Osteocyte (in vitro differentiated cells): ENCODE measurements at regions not wholly inside any gene's neighbourhood (a gene's known extent, or its start where the extent isn't known, plus 50 kb on each side); places are given as distances from the start of the nearest gene placed in this dataset.

Source experiments
- DNase-seq: peaks from one replicate; pipeline ENCODE4 v3.0.0; 2021; ENCODE audit warnings: mixed read lengths; ENCODE audit not compliant: unreplicated experiment; ENCODE audit errors: extremely low spot score
- H3K27ac Mint-ChIP-seq: one replicate; pipeline ENCODE4 v1.8.0; 2021; ENCODE audit warnings: mild to moderate bottlenecking, mixed read lengths; ENCODE audit not compliant: unreplicated experiment
- H3K27me3 Mint-ChIP-seq: one replicate; pipeline ENCODE4 v1.8.0; 2021; ENCODE audit warnings: mixed read lengths; ENCODE audit not compliant: unreplicated experiment
- H3K36me3 Mint-ChIP-seq: one replicate; pipeline ENCODE4 v1.8.0; 2021; ENCODE audit warnings: mixed read lengths; ENCODE audit not compliant: unreplicated experiment
- H3K4me1 Mint-ChIP-seq: one replicate; pipeline ENCODE4 v1.8.0; 2021; ENCODE audit warnings: mixed read lengths; ENCODE audit not compliant: unreplicated experiment
- H3K4me3 Mint-ChIP-seq: one replicate; pipeline ENCODE4 v1.8.0; 2021; ENCODE audit warnings: mild to moderate bottlenecking, moderate library complexity, mixed read lengths; ENCODE audit not compliant: unreplicated experiment
- H3K9me3 Mint-ChIP-seq: one replicate; pipeline ENCODE4 v1.8.0; 2021; ENCODE audit warnings: mixed read lengths; ENCODE audit not compliant: unreplicated experiment
- TF ChIP-seq, protein P1 (sequence below): fragments of 200-600 bp; sonication (generic); IDR thresholded peaks from 2 replicates; pipeline ENCODE4 v1.5.0; 2021; ENCODE audit warnings: antibody characterized with exemption, mild to moderate bottlenecking, moderate library complexity

DNA sequence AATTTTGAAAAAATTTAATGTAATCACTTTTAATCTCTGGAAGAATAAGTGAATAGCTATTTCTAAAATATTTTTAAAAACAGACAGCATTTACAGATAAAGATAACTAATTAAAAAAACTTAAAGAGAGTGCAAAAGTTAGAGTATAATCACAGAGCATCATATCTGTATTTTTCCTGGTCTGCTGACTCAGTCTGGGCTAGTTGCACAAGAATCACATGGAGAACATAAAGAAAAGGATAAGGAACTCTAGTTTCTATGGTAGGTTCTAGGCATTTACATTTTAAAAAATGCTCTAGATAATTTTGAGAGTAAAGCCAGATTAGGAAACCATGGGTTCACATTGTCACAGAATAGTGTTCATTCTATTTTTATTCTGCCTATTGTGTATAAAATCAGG is 347.4 kb downstream of the PSAT1 start:
- H3K36me3 Mint-ChIP-seq = peaks cover 1% of the 10 kb centered on the region
- peaks cover 6% of the 10 kb centered on the region for H3K4me1 Mint-ChIP-seq
- H3K27me3 Mint-ChIP-seq = no peaks in the 10 kb centered on the region
- DNase-seq = no peak
- TF ChIP-seq, protein P1, sequence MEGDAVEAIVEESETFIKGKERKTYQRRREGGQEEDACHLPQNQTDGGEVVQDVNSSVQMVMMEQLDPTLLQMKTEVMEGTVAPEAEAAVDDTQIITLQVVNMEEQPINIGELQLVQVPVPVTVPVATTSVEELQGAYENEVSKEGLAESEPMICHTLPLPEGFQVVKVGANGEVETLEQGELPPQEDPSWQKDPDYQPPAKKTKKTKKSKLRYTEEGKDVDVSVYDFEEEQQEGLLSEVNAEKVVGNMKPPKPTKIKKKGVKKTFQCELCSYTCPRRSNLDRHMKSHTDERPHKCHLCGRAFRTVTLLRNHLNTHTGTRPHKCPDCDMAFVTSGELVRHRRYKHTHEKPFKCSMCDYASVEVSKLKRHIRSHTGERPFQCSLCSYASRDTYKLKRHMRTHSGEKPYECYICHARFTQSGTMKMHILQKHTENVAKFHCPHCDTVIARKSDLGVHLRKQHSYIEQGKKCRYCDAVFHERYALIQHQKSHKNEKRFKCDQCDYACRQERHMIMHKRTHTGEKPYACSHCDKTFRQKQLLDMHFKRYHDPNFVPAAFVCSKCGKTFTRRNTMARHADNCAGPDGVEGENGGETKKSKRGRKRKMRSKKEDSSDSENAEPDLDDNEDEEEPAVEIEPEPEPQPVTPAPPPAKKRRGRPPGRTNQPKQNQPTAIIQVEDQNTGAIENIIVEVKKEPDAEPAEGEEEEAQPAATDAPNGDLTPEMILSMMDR = no peak
- H3K9me3 Mint-ChIP-seq = peaks cover 30% of the 10 kb centered on the region
- no peak overlapping the region for H3K4me3 Mint-ChIP-seq
- H3K27ac Mint-ChIP-seq = no peak overlapping the region

DNA sequence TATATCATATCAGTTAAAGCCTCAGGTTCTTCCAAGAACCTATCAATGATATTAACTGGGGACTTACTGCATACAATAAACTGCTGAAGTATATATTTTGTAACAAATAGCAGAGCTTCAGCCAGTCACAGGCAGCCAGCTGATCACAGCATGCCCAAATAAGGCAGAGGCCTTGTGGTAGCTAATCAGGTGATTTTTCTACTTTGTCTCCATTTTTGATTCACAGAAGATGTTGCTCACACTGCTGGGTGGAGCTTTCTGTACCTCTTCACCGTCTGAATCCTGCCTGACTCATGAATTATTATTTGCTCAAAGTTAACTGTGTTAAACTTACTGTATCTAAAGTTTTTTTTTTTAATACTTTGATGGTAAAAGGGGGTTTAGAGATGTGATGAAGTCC is 357.4 kb downstream of the PSAT1 start:
- Mint-ChIP-seq H3K27me3 (no peaks in the 10 kb centered on the region), H3K9me3 (peaks cover 5% of the 10 kb centered on the region), H3K4me1 (peaks cover 3% of the 10 kb centered on the region), H3K36me3 (no peaks in the 10 kb centered on the region), H3K4me3 (no peak overlapping the region), H3K27ac (no peak overlapping the region)
- TF ChIP-seq, protein P1 = no peak
- DNase-seq = no peak

DNA sequence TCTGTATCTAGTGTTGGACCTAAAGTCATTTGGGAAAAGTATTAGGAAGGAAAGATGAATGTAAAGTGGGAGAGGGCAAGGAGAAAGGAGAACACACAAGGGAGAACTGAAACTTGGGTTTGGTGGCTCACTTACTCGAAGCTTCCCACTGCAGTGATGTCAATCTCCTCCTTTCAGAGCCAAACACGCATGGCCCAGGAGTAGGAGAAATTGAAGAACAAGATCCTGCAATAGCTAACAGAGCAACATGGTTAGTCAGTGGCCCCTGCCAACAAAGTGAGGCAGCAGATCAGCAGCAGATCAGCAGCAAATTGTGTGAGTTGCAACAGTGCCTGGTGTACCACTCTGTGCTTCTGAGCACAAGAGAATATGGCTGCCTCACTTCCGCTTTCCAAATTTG is 366.4 kb downstream of the PSAT1 start:
- H3K4me1 Mint-ChIP-seq = no peaks in the 10 kb centered on the region
- peaks cover 4% of the 10 kb centered on the region for H3K9me3 Mint-ChIP-seq
- H3K36me3 Mint-ChIP-seq = peaks cover 4% of the 10 kb centered on the region
- H3K27ac Mint-ChIP-seq = no peak overlapping the region
- H3K4me3 Mint-ChIP-seq = no peak overlapping the region
- no peak for DNase-seq
- no peaks in the 10 kb centered on the region for H3K27me3 Mint-ChIP-seq
- TF ChIP-seq, protein P1 = no peak

DNA sequence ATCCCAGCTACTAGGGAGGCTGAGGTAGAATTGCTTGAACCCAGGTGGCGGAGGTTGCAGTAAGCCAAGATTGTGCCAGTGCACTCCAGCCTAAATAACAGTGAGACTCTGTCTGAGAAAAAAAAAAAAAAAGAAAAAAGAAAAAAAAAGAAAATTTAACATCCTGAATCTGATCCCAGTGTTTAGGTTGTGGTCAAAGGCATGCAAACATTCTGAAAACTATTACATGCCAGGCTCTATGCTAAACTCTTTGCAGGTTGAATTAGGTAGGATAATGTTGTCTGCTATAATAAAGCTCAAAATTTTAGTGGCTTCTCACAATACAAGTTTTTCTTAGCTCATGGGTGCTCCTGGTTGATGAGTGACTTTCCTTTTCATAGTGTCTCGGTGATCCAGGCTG is 367.4 kb downstream of the PSAT1 start:
- H3K9me3 Mint-ChIP-seq = peaks cover 4% of the 10 kb centered on the region
- no peak for DNase-seq
- TF ChIP-seq, protein P1 = no peak
- no peak overlapping the region for H3K27ac Mint-ChIP-seq
- no peaks in the 10 kb centered on the region for H3K27me3 Mint-ChIP-seq
- H3K4me1 Mint-ChIP-seq = no peaks in the 10 kb centered on the region
- H3K36me3 Mint-ChIP-seq = peaks cover 4% of the 10 kb centered on the region
- H3K4me3 Mint-ChIP-seq = no peak overlapping the region

DNA sequence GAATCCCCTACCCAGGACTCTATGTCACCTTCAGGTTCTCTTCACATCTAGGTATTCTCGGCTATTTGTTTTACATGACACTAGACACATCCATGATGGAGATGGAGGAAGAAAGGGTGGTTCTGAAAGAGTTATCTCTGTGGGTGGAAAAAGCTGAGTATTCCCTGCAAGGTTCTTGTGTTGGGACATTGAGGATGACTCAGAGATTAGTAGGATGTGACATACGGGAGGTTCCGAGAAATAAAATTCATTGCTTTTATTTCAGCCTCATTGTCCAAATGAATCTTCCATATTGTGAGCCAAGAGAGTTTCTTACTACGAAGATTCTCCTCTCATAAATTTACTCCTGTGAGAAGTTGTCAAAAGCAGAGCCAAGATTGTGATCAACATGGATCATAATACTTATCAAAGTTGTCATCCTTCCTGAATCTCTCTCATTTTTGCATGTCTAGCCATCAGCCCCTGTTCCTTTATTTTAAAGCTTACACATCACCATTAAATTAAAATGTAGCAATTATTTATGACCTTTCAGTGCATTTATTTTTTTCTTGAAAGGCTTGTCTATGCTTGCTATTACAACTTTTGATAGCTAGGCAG is 370.0 kb downstream of the PSAT1 start:
- Mint-ChIP-seq H3K9me3 (peaks cover 4% of the 10 kb centered on the region), H3K27me3 (no peaks in the 10 kb centered on the region), H3K4me1 (no peaks in the 10 kb centered on the region), H3K36me3 (no peaks in the 10 kb centered on the region), H3K4me3 (no peak overlapping the region), H3K27ac (no peak overlapping the region)
- TF ChIP-seq, protein P1 = no peak
- DNase-seq = no peak
